Renal pelvis (tissue), 1 donor: ENCODE measurements at regions not wholly inside any gene's neighbourhood (a gene's known extent, or its start where the extent isn't known, plus 50 kb on each side); places are given as distances from the start of the nearest gene placed in this dataset.

ENCODE experiments used
- DNase-seq: peaks from one replicate; pipeline ENCODE4 v3.0.0-alpha.2; 2013

DNA sequence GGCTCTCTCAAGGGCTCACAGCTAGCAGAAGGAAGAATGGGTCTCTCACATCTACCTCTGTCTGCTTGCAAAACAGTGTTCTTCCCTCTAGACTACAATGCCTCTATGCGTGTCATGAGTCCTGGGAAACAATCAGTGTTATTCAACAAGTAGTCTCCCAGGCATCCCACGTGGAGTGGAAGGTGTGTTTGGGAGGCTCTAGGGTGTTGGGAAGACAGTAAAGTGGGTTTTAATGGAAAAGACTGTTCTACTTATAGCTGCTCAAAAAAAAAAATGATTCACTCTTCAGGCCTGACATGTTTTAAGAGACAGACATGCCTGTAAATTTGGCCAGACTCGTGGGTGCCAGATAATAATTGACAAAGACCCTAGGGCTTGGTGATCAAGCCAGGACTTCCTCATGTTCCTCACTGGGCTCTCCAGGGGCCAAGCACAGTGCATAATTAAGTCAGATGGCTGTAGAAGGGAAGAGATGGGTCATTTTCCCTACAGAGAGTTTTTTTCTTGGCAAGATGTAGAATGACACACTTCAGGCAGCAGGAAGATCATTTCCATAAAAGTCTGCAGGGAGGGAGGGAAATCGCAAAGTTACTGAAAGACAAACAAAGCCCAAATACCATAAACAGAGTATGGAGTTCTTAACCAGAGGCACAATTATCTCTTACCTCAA is 246.4 kb downstream of the ACTL7B start:
- DNase-seq: no peak

DNA sequence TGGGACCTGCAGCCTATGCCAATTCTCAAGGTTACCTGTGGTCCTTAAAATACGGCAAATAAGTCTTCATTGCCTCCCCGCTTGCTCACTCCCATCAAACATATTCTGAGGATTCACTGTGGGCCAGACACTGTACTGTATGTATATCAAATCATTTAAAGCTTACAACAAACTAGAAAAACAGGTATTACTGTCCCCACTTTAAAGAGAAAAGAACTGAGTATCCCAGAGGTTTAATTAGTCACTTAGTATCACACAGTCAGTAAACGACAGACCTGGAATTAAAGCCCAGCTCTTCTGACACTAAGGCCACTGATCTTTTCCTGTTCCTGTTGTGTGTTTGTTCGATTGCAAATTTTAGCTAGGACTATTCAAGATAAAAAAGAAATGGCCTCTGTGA is 248.2 kb downstream of the ACTL7B start:
- DNase-seq: no peak

DNA sequence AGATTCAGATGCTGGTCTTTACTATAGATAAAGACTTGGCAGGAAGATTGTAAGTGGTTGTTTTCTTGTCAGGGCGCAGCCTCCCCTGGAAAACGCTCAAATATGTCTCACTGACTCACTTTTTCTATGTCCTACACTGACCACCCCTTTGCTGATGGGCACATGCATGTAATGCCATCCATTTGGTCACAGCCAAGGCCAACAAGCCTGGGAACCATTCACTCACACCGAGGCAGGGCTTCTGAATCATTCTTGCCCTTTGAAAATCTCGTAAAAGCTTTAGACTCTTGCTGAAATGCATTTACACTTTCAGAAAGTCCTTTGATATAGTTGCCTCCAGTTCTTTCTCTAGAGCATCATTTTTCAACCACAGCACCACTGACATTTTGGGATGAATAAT is 249.4 kb downstream of the ACTL7B start:
- DNase-seq: no peak

DNA sequence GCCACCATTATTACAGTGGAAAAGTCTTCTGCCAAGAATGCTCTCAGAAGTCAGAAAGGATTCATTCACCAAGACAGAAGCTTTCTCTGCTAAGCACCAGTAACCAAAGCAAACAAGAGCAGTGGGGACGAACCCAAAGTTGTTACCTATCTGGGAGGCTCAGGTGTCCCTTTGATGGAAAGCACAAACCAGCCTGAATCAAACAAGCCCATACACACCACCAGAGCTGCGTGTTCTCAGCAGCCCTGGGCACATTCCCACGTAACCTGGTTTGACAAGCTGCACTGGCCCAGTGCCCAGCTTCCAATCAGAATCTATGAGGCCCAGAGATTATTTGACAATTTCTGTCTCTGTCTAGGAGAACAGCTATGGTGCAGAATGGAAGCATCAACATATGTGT is 252.6 kb downstream of the ACTL7B start:
- no peak for DNase-seq

- DNase-seq: no peak
Observed at GRCh38 chr9:108600896-108601295, 254.9 kb downstream of the ACTL7B start.

DNA sequence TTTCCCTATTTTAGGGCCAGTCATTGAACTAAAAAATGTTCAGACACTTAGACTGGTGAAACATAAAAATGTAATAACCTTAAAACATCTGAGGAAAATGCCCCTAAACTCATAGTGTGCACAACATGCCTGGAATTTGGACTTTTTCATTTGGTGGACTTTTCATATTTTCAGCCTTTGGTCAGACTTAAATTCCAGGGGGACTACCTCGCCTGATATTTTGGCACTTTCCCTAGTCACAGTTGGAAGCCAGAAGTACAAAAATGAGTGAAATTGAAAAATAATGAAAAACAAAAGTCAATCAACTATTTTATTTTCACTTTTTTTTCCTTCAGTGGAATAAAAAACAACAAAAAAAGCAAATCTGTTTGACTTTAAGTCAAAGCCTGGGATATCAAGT is 256.2 kb downstream of the ACTL7B start:
- DNase-seq: no peak

DNA sequence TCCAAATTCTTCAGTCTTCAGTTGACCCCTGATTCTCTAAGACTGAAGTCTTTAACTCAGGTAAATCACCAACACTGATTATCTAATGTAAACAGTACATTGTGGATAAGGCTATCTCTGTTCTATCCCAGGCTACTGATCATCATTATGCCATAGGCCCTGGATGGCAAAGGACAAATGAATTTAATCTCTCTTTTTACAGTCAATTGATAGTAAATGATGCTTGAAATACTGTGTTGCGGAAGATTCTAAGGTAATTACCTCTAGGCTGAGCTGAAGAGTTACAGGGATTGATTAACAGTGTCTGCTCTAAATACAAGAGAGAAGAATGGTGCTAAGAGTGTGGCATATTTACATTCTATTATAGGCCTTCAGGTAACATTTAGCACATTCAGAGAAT is 264.7 kb downstream of the ACTL7B start:
- DNase-seq: no peak

- no peak for DNase-seq
Observed at GRCh38 chr9:108588246-108588645, 267.5 kb downstream of the ACTL7B start.

GRCh38 chr9:108586471-108587139 is 269.2 kb downstream of the ACTL7B start:
- DNase-seq: no peak

GRCh38 chr9:108584860-108585259 is 270.9 kb downstream of the ACTL7B start:
- DNase-seq: no peak

DNA sequence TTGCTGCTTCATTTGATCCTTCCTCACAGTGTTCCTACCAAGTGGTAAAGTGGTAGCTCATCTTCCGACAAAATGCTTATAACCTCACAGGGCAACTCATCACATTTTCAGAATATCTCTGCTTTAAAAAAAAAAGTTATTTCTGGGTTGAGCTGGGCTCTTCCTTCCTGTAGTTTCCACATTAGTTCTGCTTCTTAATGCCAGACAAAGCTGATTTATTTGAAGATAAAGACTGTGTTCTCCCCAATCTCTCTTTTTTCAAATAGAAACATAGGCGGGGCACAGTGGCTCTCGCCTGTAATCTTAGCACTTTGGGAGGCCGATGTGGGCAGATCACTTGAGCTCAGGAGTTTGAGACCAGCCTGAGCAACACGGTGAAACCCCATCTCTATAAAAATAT is 273.1 kb downstream of the ACTL7B start:
- no peak for DNase-seq

GRCh38 chr9:108579757-108580439 is 275.9 kb downstream of the ACTL7B start:
- no peak for DNase-seq

DNA sequence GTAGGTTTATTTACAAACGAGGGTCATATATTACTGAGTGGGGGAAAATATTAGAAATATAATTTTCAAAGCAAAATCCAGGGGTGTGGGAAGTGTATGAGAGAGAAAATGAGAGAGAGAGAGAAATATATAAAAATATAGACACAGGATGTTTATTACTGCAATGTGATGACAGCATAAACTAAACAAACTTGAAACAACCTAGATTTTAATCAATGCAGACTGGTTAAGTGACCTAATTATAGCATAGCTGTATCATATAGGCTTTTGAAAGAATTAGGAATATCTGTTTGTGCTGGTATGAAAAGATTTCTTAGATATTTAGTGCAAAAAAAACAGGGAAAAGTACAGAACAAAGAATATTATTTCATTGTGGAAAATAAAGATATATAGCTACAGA is 280.5 kb downstream of the ACTL7B start:
- no peak for DNase-seq

GRCh38 chr9:108569624-108570023 is 286.2 kb downstream of the ACTL7B start:
- DNase-seq: no peak

GRCh38 chr9:108568093-108568492 is 287.7 kb downstream of the ACTL7B start:
- no peak for DNase-seq

DNA sequence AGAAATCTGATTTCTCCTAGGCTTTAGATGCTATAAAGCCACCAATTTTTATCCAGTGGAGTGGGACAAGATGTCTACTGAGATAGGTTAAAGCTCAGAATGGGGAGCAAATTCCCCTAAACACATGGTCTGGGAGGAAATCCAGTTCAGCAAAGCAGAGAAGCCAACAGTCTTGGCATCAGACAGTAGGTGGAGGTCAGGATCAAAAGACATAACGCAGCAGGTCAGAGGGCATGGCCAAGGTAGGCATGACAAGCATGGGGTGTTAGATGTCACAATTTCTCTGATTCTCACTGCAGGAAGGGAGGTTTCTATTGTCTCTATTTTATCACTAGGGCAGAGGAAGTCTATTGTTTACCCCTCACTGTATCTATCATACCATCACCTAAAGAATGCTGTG is 288.2 kb downstream of the ACTL7B start:
- no peak for DNase-seq

DNA sequence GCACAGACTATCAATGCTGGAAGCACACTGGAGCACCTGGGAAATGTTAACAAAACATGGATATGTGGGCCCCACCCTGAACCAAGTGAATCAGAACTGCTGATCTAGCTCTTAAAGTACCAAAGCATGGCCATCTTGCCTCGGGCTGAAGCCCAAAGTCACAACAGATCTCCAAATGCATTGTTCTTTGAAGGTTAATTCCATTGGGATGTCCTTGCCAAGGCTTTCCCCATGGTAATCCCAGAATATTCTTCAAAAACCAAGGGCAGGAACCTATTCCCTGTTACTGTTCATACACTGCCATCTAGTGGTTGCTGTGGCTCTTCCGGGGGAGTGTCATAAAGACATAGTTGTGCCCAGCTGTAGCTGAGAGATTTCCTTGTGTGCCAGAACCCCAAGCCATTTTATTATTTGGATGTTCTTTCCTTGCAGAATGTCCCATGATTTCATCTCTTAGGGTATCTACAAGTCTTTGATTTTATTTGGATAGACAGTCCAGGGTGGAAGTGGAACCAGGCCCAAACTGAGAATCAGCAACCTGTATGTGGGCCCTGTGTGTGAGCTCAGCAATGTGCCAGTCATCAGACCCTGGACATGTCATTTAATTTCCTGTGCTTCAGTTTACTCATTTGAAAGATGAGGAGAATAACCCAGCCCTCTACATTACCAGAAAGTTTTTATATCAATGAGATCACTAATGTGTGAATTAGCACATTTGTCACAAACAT is 290.0 kb downstream of the ACTL7B start:
- peak; percentile 87 for DNase-seq

DNA sequence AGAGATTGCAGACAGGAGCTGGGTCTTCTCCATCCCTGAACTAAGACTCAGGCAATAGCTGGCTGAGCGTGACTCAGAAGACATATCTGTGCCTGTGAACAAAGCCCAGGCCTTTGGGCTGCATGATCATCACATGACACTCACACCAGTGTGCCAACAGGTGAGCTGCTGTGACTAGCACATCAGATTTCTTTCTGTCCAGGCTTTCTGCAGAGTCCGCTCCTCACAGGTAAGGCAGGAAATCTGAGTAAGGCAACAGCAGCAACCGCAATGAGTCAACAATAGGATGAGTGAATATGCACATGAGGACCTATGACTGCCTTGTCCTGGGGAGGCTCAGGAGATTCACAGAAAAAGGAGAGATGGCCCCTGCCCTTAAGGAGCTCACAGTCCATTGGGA is 293.6 kb downstream of the ACTL7B start:
- no peak for DNase-seq

DNA sequence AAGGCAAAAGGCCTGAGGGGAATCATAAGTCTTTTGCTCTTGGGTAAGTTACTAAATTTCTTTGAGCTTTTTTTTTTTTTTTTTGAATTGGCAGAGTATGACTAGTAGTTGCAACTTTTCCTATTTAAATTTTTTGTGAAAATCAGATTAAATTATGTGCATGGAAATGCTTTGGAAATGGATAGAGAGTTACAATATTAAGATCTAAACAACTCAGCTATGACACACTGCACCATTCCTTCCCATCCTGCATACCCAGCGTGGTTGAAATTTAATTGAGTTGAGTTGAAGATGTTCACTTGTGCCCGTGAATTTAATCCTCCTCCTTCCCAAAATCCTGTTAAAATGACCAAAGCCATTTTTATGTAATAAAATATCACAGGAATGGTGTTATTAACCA is 296.4 kb downstream of the ACTL7B start:
- no peak for DNase-seq

- DNase-seq: no peak
Observed at GRCh38 chr9:108554831-108555230, 301.0 kb downstream of the ACTL7B start.

DNA sequence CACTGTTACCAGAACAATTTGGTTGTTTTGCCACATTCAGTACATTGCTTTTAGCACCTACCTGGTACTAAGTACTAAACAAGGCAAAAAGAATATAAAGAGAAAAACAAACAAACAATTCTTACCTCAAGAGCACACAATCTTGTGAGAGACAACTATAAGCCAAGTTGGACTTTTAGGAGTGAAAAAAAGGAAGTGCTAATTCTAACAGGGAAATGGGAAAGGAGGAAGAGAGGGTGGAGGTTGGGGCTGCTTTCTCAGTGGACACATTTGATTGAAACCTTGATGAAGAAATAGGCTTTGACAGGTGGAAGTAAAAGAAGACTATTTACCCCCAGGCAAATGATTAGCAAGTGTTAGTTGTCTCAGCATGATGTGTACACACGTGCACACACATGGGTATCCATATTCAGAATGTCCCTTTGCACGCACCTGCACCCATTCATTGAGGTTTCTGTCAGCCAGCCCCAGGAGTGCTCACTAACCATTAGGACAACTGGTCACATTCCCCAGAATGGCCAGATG is 302.6 kb downstream of the ACTL7B start:
- no peak for DNase-seq

GRCh38 chr9:108552459-108553040 is 303.2 kb downstream of the ACTL7B start:
- no peak for DNase-seq
